ENCODE measurements at regions not wholly inside any gene's neighbourhood (a gene's known extent, or its start where the extent isn't known, plus 50 kb on each side); places are given as distances from the start of the nearest gene placed in this dataset.

DNA sequence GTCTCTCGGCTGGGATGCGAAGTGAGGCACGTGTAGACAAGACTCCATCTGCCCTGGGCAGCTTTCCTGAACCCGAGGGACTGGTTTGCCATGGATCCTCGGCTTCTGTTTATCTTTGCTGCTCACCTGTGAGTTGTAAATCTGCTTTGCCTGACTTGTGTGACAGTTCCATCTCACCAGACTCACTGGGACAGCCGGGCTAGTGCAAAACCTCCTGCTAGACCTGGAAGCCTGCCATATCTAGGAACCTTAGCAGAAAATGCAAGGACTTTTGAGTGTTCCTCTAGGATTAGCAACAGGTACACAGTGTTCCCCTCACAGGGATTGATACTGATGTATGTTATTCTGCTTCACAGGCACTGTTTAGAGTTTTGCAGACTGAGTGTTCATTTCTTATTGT lies 218.6 kb downstream of the URB2 start:
- TF ChIP-seq POLR2AphosphoS5 (IDR thresholded peaks at IDR 0.05; ENCODE audit: borderline replicate concordance, low read depth, low read length) = no peak
- no peak for TF ChIP-seq EZH2 (IDR thresholded peaks at IDR 0.05)
- TF ChIP-seq FOXP2 (optimal IDR thresholded peaks at IDR 0.05; ENCODE audit: control extremely low read depth, extremely low read length, insufficient read depth) = no peak
